ENCODE measurements at regions not wholly inside any gene's neighbourhood (a gene's known extent, or its start where the extent isn't known, plus 50 kb on each side); places are given as distances from the start of the nearest gene placed in this dataset.

DNA sequence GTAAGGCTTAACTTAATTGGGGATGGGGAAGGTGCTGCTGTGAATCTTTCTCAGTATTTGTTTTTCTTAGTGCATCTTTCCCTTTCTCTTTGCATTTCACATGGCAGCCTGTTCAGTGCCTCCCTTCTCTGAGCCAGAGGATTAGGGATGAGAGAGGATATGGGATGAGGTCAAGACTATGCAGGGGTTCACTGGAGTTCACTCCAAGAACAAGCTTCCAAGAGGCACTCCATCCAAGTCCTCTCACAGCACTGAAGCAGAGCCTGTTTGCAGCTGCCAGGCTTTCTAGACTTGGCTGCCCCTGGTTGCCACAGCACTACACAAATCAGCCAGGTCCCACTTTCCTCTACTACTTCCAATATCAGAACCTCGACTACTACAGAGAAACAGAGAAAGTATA is 80.3 kb upstream of the GYPC start:
- Histone ChIP-seq H3K9me3 (replicated peaks; ENCODE audit: insufficient read depth, low read length) (no peaks in the 10 kb centered on the region), H3K4me3 (ENCODE audit: low read length) (no peak overlapping the region), H3F3A (ENCODE audit: insufficient read depth, low read length) (no peaks in the 10 kb centered on the region), H3K9me2 (replicated peaks; ENCODE audit: insufficient read depth, low read length) (no peaks in the 10 kb centered on the region), H3K4me2 (ENCODE audit: low read depth, low read length) (no peak overlapping the region), H3K4me1 (ENCODE audit: low read length) (no peaks in the 10 kb centered on the region), H3K36me3 (replicated peaks; ENCODE audit: insufficient read depth, low read length) (no peaks in the 10 kb centered on the region), H3K27ac (ENCODE audit: low read length) (no peak overlapping the region), H3K27me3 (replicated peaks; ENCODE audit: insufficient read depth, low read length) (no peaks in the 10 kb centered on the region), H3K9ac (ENCODE audit: low read length) (no peak overlapping the region), H3K79me2 (ENCODE audit: low read length) (no peaks in the 10 kb centered on the region), H2AFZ (ENCODE audit: low read length) (no peak overlapping the region), H4K20me1 (ENCODE audit: insufficient read depth, low read length) (no peaks in the 10 kb centered on the region)
- no peak for DNase-seq
- TF ChIP-seq, protein P1, sequence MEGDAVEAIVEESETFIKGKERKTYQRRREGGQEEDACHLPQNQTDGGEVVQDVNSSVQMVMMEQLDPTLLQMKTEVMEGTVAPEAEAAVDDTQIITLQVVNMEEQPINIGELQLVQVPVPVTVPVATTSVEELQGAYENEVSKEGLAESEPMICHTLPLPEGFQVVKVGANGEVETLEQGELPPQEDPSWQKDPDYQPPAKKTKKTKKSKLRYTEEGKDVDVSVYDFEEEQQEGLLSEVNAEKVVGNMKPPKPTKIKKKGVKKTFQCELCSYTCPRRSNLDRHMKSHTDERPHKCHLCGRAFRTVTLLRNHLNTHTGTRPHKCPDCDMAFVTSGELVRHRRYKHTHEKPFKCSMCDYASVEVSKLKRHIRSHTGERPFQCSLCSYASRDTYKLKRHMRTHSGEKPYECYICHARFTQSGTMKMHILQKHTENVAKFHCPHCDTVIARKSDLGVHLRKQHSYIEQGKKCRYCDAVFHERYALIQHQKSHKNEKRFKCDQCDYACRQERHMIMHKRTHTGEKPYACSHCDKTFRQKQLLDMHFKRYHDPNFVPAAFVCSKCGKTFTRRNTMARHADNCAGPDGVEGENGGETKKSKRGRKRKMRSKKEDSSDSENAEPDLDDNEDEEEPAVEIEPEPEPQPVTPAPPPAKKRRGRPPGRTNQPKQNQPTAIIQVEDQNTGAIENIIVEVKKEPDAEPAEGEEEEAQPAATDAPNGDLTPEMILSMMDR (IDR thresholded peaks at IDR 0.05; ENCODE audit: low read length) = no peak
- TF ChIP-seq EZH2phosphoT487 (IDR thresholded peaks at IDR 0.05; ENCODE audit: low read length) (no peak), EZH2 (optimal IDR thresholded peaks at IDR 0.05; ENCODE audit: low read depth, low read length) (no peak)

DNA sequence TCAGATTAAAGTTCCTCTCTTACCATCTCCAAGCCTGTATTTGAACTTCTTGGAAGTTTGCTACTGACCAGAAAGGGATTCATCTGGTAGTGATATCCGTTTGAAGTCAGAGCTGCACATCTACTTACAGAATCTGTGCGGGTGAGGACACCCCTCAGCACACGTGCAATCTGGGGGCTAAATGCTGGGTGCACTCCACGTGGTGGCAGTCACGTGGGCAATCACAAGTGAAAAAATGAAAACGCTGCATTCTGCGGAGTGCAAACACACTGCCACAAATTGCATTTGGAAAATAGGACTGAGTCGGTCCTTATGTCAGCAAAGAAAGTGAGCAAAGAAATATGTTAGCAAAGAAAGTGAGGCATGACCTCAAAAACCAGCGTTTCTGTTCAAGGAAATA is 76.1 kb upstream of the GYPC start:
- no peaks in the 10 kb centered on the region for H3K79me2 ChIP-seq (ENCODE audit: low read length)
- DNase-seq = no peak
- no peaks in the 10 kb centered on the region for H3K27me3 ChIP-seq (replicated peaks; ENCODE audit: insufficient read depth, low read length)
- H3K9me3 ChIP-seq (replicated peaks; ENCODE audit: insufficient read depth, low read length) = no peaks in the 10 kb centered on the region
- no peaks in the 10 kb centered on the region for H3K9me2 ChIP-seq (replicated peaks; ENCODE audit: insufficient read depth, low read length)
- no peak overlapping the region for H3K9ac ChIP-seq (ENCODE audit: low read length)
- TF ChIP-seq EZH2 (optimal IDR thresholded peaks at IDR 0.05; ENCODE audit: low read depth, low read length) = no peak
- TF ChIP-seq, protein P1 (IDR thresholded peaks at IDR 0.05; ENCODE audit: low read length) = no peak
- TF ChIP-seq EZH2phosphoT487 (IDR thresholded peaks at IDR 0.05; ENCODE audit: low read length) = no peak
- no peak overlapping the region for H3K27ac ChIP-seq (ENCODE audit: low read length)
- no peak overlapping the region for H3K4me3 ChIP-seq (ENCODE audit: low read length)
- no peak overlapping the region for H2AFZ ChIP-seq (ENCODE audit: low read length)
- H3K4me1 ChIP-seq (ENCODE audit: low read length) = no peaks in the 10 kb centered on the region
- H3K36me3 ChIP-seq (replicated peaks; ENCODE audit: insufficient read depth, low read length) = no peaks in the 10 kb centered on the region
- no peak overlapping the region for H3K4me2 ChIP-seq (ENCODE audit: low read depth, low read length)
- H4K20me1 ChIP-seq (ENCODE audit: insufficient read depth, low read length) = no peaks in the 10 kb centered on the region
- no peaks in the 10 kb centered on the region for H3F3A ChIP-seq (ENCODE audit: insufficient read depth, low read length)

DNA sequence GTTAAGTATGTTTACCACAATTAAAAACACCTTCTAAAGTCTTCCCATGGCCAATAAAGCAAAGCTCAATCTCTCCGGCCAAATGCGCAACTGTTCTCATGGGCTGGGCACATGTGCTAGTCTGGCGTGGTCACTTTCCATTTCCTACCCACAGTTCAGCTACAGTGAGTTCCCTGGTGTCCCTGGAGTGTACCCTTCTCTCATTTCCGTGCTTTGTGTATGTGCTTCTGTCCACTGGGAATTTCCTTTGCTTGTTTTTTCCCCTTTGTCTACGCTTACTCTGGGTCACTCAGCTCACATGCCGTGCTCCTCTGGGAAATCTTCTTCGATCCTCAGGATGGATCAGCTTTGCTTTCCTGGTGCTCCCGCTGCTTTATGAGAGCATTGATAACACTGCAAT is 69.6 kb upstream of the GYPC start:
- no peaks in the 10 kb centered on the region for H3K4me1 ChIP-seq (ENCODE audit: low read length)
- no peak overlapping the region for H3K27ac ChIP-seq (ENCODE audit: low read length)
- H3K4me3 ChIP-seq (ENCODE audit: low read length) = no peak overlapping the region
- H3K9me2 ChIP-seq (replicated peaks; ENCODE audit: insufficient read depth, low read length) = no peaks in the 10 kb centered on the region
- no peak for TF ChIP-seq EZH2 (optimal IDR thresholded peaks at IDR 0.05; ENCODE audit: low read depth, low read length)
- TF ChIP-seq, protein P1 (IDR thresholded peaks at IDR 0.05; ENCODE audit: low read length) = no peak
- no peak for TF ChIP-seq EZH2phosphoT487 (IDR thresholded peaks at IDR 0.05; ENCODE audit: low read length)
- H2AFZ ChIP-seq (ENCODE audit: low read length) = no peak overlapping the region
- H3K36me3 ChIP-seq (replicated peaks; ENCODE audit: insufficient read depth, low read length) = no peaks in the 10 kb centered on the region
- no peaks in the 10 kb centered on the region for H3F3A ChIP-seq (ENCODE audit: insufficient read depth, low read length)
- no peak overlapping the region for H3K4me2 ChIP-seq (ENCODE audit: low read depth, low read length)
- no peaks in the 10 kb centered on the region for H4K20me1 ChIP-seq (ENCODE audit: insufficient read depth, low read length)
- no peaks in the 10 kb centered on the region for H3K9me3 ChIP-seq (replicated peaks; ENCODE audit: insufficient read depth, low read length)
- no peaks in the 10 kb centered on the region for H3K27me3 ChIP-seq (replicated peaks; ENCODE audit: insufficient read depth, low read length)
- DNase-seq = no peak
- H3K9ac ChIP-seq (ENCODE audit: low read length) = no peak overlapping the region
- H3K79me2 ChIP-seq (ENCODE audit: low read length) = no peaks in the 10 kb centered on the region
